HG02759 (cell line): ENCODE measurements at regions not wholly inside any gene's neighbourhood (a gene's known extent, or its start where the extent isn't known, plus 50 kb on each side); places are given as distances from the start of the nearest gene placed in this dataset.

Source experiments
- ATAC-seq: cut with Tn5 transposase; IDR thresholded peaks from one replicate; pipeline ENCODE4 v1.9.1; 2021; ENCODE audit warnings: mild to moderate bottlenecking, moderate library complexity; ENCODE audit not compliant: unreplicated experiment

GRCh38 chr13:63166345-63166744 is 1750.7 kb upstream of the PCDH20 start:
- no peak for ATAC-seq

- ATAC-seq = no peak
Measured at GRCh38 chr13:63163903-63164302, 1748.3 kb upstream of the PCDH20 start.

- no peak for ATAC-seq
Measured at GRCh38 chr13:63161219-63161618, 1745.6 kb upstream of the PCDH20 start.

- no peak for ATAC-seq
Measured at GRCh38 chr13:63156816-63157215, 1741.2 kb upstream of the PCDH20 start.

- no peak for ATAC-seq
Measured at GRCh38 chr13:63149375-63149774, 1733.7 kb upstream of the PCDH20 start.

GRCh38 chr13:63139277-63139676 is 1723.6 kb upstream of the PCDH20 start:
- no peak for ATAC-seq

DNA sequence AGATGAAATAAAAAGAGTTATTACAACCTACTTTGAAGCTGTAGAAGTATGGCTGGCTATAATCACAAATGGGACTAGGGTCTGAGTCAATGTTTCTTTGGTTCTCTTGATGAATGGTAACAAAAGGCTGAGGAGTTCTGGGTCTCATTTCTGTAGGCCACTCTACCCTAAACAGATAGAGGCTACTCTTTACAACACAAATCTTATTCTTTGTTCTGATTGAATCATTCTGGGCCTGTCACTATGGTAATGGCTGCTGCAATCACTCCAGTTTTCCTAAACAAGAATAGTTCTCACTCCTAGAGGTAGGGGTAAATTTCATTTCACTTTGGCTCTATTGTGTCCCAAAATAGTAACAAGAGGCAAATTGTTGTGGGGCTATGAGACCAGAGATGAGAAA is 1714.3 kb upstream of the PCDH20 start:
- ATAC-seq = no peak

DNA sequence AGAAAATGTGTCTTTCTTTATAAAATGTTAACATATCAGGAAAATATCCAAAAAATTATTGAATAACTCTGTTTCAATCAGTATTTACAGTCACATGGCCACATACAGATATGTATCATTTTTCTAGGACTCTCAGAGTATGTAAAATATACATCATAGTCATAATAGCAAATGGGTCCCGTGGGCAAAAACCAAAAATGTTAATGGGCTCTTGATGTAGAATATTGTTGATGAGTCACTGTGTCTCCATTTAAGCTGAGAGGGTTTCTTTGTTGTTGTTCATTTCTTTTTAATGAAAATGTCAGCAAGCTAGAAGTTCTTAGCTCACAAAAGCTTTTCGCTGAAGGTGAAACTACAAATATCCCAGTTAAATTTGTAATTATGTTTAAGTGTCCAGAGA is 1713.1 kb upstream of the PCDH20 start:
- ATAC-seq = no peak

- no peak for ATAC-seq
Measured at GRCh38 chr13:63124863-63125262, 1709.2 kb upstream of the PCDH20 start.

DNA sequence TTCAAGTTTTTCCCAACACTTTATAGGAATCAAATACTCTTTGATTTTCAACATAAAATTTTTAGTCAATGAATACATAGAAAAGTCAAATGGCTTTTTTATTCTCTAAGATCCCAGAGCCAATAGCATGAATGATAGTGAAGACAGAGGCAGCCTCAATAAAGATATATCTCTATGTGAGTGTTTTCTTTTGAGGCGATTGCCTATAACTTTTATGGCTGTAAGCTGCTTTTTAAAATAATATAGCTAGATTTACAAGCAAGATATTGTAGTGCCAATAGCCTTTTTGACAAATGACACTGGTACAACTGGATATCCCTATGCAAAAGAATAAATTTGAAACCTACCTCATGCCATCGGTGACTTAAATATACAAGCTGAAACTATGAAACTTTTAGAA is 1705.2 kb upstream of the PCDH20 start:
- no peak for ATAC-seq

GRCh38 chr13:63117710-63118109 is 1702.1 kb upstream of the PCDH20 start:
- no peak for ATAC-seq

GRCh38 chr13:63112799-63113395 is 1697.2 kb upstream of the PCDH20 start:
- no peak for ATAC-seq

GRCh38 chr13:63110466-63110865 is 1694.8 kb upstream of the PCDH20 start:
- ATAC-seq = no peak

DNA sequence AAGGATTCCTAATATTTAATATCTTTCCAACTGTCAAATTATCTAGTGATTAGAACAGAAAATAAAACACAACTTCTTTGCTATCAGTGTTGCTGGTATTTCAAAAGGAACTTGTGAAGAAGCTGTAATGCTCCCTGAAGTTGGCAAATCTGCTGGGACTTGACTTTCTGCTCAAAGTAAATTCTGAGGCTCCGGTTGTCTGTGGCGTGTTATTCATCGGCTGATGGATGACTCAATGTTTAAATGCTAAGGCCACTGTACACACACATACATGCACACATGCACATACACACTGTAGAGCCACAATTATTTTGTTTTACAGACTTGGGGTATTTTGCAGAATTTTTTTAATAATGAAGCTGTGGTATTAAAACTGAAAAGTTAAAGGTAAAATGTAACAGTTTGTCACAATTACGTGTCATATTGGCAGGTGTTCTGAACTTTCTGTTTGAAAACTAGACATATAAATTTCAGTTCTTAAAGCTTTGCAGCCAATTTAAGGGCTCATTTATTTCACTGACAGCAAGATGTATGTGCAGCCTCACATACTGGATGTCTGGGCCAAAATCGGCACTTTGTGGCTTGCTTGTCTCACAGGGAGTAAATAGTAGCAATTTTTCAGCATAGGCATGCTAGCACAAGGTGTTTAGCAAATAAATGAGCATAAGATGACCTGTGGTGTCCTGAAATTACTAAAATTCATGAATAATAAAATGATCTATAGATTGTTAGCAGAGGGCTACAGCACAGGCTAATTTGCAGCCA is 1691.7 kb upstream of the PCDH20 start:
- ATAC-seq = no peak

- no peak for ATAC-seq
Measured at GRCh38 chr13:63094717-63095116, 1679.1 kb upstream of the PCDH20 start.

DNA sequence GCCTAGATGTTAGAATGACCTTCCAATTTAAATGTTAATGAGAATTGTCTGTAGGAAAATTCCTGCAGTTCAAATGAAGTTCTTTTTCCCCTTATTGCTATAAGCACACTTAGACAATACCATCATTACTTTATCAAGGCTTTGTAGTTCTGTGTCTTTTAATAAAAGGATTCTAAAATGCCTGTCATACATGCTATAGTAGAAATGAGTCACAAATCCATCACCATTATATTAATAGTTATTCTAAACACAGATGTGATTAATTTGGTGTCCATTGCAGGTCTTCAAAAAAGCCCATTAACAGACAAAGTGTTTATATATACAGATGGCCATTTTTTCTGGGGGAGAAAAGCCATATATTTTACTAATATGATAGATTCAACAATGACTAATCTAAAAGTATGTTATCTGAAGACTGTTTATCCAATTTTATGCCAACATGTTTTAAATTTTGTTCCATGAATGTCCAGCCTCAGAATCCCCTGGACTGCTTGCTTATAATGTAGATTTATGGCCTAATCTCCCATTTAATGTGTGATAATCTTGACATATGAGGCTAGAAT is 1678.3 kb upstream of the PCDH20 start:
- no peak for ATAC-seq

- no peak for ATAC-seq
Measured at GRCh38 chr13:63092456-63092855, 1676.8 kb upstream of the PCDH20 start.

GRCh38 chr13:63090524-63090923 is 1674.9 kb upstream of the PCDH20 start:
- no peak for ATAC-seq

GRCh38 chr13:63088226-63088625 is 1672.6 kb upstream of the PCDH20 start:
- ATAC-seq = no peak

GRCh38 chr13:63086286-63086685 is 1670.6 kb upstream of the PCDH20 start:
- ATAC-seq = no peak

DNA sequence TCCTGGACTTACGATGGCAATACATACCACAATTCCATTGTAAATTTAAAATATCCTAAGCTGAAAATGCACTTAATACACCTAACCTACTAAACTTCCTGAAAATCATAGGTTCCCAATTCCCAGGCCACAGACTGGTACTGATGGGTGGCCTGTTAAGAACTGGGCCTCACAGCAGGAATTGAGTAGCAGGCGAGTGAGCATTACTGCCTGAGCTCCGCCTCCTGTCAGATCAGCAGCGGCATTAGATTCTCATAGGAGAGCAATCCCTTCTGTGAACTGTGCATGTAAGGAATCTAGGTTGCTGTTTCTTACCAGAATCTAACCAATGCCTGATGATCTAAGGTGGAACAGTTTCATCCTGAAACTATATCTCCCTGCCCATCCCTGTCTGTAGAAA is 1670.2 kb upstream of the PCDH20 start:
- no peak for ATAC-seq

DNA sequence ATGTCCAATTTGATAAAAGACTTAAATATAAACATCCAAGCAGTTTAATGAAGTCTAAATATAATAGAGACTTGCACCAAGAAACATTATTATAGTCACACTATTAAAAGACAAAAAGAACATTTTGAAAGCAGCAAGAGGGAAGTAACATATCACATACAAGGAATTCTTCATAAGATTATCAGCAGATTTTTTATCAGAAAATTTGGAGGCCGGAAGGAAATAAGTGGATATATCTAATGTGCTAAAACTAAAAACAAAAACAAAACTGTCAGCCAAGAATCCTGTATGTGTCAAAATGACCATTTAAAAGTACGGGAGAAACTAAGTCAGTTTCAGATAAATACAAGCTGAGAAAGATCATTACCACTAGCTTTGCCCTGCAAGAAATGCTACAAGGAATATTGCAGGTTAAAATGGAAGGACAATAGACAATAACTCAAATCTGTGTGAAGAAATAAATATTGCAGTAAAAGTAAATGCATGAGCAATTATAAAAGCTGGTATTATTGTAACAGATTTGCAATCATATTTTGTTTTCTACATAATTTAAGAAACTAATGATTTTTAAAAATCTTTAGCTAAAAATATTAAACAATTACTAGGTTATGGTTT is 1665.9 kb upstream of the PCDH20 start:
- no peak for ATAC-seq
